HCT116 (cell line): ENCODE measurements at regions not wholly inside any gene's neighbourhood (a gene's known extent, or its start where the extent isn't known, plus 50 kb on each side); places are given as distances from the start of the nearest gene placed in this dataset.

Experiments
- CBX3 ChIP-seq: IDR thresholded peaks from 2 replicates; pipeline ENCODE4 v1.6.1; 2012; ENCODE audit warnings: low read depth
- CEBPB ChIP-seq: IDR thresholded peaks from 2 replicates; pipeline ENCODE4 v1.6.1; 2012; ENCODE audit warnings: low read depth
- EZH2phosphoT487 ChIP-seq: fragments of 200-600 bp; IDR thresholded peaks from 2 replicates; pipeline ENCODE4 v1.6.1; 2018; ENCODE audit warnings: antibody characterized with exemption, borderline replicate concordance
- POLR2A ChIP-seq: IDR thresholded peaks from 2 replicates; pipeline ENCODE4 v1.7.0; 2011; ENCODE audit warnings: borderline replicate concordance; ENCODE audit not compliant: insufficient read depth, insufficient read length; ENCODE audit errors: extremely low read depth
- POLR2AphosphoS5 ChIP-seq: IDR thresholded peaks from 2 replicates; pipeline ENCODE4 v1.6.1; 2011; ENCODE audit warnings: mild to moderate bottlenecking, low read depth, low read length, moderate library complexity
- RAD21 ChIP-seq: IDR thresholded peaks from 2 replicates; pipeline ENCODE4 v1.6.1; 2012; ENCODE audit warnings: low read depth, mild to moderate bottlenecking
- YY1 ChIP-seq: IDR thresholded peaks from 2 replicates; pipeline ENCODE4 v1.6.1; 2011; ENCODE audit warnings: low read length, low read depth, moderate library complexity, mild to moderate bottlenecking; ENCODE audit not compliant: insufficient replicate concordance; ENCODE audit errors: extremely low read depth
- TF ChIP-seq, protein P1 (sequence below): IDR thresholded peaks from 2 replicates; pipeline ENCODE4 v1.6.1; 2012
- TF ChIP-seq, protein P2 (sequence below), 3 experiments: fragments of 200-600 bp in 1 of 3; sonication (generic) in 1 of 3; IDR thresholded peaks in 2 of 3; conservative IDR thresholded peaks in 1 of 3; 2 replicates each; pipeline ENCODE4 v1.5.1; 2012 to 2017; ENCODE audit warnings: low read depth in 2 of 3, low read length in 2 of 3, antibody characterized with exemption in 1 of 3, borderline replicate concordance in 1 of 3, control low read depth in 1 of 3, mild to moderate bottlenecking in 1 of 3, mixed read lengths in 1 of 3, mixed run types in 1 of 3, moderate library complexity in 1 of 3; ENCODE audit not compliant: insufficient read depth in 1 of 3
- TF ChIP-seq, protein P3 (sequence below): IDR thresholded peaks from 2 replicates; pipeline ENCODE4 v1.6.1; 2012

DNA sequence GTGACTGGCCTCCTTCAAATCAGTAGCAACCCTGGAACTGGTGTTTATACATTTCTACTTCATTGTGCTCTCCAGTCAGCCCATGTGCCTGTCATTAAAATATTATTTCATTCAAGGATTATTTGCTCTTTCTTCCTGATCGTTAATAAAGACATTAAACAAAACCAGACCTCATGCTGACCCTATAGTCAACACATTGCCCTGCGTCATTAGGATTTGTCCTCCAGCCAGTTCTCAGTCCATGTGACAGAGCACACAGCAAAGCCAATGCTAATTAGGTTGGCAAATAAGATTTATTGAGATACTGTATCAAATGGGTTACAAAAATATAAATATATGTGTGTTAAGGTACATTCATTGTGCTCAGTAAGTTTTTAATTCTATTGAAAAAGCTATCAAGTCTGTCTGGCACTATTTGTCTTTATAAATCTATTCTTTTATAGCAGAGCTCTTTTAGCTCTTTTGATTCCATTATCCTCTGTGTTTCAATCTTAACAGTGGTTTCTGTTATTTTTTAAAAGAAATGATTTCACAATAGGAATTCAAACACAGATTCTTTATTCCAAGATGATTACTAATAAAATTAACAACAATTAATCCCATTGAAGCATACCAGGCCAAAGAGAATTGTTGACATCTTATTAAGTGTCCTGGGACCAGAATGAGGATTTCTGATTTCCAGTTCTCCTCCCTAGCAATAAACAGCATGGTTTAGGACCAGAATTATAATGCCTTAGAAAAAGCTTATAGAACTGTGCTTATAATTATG is 209.4 kb upstream of the RGMB start:
- TF ChIP-seq RAD21 (no peak), EZH2phosphoT487 (no peak), CEBPB (no peak), POLR2A (no peak), CBX3 (no peak), POLR2AphosphoS5 (no peak), YY1 (no peak)
- TF ChIP-seq, protein P1, sequence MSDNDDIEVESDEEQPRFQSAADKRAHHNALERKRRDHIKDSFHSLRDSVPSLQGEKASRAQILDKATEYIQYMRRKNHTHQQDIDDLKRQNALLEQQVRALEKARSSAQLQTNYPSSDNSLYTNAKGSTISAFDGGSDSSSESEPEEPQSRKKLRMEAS = no peak
- TF ChIP-seq, protein P2, sequence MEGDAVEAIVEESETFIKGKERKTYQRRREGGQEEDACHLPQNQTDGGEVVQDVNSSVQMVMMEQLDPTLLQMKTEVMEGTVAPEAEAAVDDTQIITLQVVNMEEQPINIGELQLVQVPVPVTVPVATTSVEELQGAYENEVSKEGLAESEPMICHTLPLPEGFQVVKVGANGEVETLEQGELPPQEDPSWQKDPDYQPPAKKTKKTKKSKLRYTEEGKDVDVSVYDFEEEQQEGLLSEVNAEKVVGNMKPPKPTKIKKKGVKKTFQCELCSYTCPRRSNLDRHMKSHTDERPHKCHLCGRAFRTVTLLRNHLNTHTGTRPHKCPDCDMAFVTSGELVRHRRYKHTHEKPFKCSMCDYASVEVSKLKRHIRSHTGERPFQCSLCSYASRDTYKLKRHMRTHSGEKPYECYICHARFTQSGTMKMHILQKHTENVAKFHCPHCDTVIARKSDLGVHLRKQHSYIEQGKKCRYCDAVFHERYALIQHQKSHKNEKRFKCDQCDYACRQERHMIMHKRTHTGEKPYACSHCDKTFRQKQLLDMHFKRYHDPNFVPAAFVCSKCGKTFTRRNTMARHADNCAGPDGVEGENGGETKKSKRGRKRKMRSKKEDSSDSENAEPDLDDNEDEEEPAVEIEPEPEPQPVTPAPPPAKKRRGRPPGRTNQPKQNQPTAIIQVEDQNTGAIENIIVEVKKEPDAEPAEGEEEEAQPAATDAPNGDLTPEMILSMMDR (IDR thresholded peaks at IDR 0.05 in 2 of 3, conservative IDR thresholded peaks at IDR 0.05 in 1 of 3; ENCODE audit: borderline replicate concordance in 1 of 3, insufficient read depth in 1 of 3, low read depth in 2 of 3, low read length in 2 of 3) = no peak
- TF ChIP-seq, protein P3, sequence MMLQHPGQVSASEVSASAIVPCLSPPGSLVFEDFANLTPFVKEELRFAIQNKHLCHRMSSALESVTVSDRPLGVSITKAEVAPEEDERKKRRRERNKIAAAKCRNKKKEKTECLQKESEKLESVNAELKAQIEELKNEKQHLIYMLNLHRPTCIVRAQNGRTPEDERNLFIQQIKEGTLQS = no peak
